Myocyte (in vitro differentiated cells): ENCODE measurements at regions not wholly inside any gene's neighbourhood (a gene's known extent, or its start where the extent isn't known, plus 50 kb on each side); places are given as distances from the start of the nearest gene placed in this dataset.

Experiments used
- DNase-seq: peaks from one replicate; pipeline ENCODE4 v3.0.0-alpha.2; 2012; ENCODE audit warnings: low read depth

DNA sequence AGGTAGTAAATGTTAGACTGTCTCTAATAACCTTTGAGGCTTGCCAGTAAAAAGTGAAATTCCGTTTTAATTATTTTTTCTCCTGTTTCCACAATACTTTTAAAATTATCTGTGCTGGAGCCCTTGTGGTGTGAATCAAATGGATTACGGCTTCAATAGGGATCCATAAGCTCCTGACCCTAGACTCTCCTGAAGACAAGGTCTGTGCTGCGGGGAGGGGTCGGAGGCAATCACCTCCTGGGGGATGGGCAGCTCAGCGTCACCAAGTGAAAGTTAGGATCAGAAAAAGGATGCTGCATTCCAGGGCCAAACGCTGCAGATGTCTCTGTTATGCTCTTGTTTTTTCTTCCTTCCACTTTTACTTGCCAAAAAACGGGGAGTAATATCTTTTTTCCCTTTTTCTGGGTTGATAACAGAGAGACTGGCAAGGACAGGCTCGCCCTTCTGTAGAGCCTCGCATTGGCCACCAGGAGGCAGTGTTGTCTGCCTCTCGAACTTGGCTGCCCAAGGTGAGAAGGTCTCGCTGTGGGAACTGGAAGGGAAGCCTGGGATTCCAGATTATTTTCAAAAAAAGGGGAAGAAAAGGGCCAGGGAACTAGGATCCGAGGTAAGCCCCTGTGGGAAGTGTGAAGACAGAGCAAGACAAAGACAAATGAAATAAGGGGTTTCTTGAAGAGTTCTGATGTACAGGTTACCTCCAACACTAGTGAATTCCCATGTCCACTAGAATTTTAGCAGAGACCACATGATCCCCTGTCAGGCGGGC is 621.9 kb downstream of the ACTR3B start:
- DNase-seq, result no peak

DNA sequence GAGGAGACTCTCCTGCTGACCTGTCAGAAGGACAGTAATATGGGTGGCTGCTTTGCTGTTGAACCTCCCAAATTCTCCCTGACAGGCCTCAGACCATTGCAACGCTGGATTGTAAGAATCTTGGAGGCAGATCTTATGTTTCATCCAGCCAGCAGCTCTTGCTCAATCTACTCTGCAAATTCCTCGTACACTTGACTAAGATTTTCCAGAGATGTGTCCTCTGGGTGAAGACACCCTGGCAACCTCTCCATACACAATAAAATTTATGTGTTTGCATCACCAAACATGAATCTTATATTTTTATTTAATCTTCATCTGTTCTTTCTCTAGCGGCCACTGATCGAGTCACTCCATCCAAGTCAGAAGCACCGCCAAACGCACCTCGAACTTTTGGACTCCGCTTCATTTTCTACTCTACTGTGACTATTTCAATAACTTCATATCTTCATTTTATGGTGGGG is 623.1 kb downstream of the ACTR3B start:
- DNase-seq, result no peak

DNA sequence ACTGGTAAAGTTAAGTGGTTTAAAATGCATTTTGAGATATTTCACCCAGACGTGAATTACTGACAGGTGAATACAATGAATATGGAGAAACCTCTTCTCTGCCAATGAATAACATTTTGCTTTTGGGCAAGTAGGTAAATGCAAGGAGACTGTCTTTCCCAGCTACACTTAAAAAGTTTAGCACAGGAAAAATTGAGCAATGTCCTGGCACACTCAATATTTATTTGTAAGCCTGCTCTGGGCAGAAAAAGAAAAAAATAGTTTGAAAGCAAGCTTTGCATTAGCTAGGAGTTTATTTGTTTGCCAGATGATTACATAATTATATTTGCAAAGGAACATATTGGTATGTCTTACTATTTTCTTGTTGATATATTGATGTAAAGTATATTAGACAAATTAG is 624.2 kb downstream of the ACTR3B start:
- no peak for DNase-seq

DNA sequence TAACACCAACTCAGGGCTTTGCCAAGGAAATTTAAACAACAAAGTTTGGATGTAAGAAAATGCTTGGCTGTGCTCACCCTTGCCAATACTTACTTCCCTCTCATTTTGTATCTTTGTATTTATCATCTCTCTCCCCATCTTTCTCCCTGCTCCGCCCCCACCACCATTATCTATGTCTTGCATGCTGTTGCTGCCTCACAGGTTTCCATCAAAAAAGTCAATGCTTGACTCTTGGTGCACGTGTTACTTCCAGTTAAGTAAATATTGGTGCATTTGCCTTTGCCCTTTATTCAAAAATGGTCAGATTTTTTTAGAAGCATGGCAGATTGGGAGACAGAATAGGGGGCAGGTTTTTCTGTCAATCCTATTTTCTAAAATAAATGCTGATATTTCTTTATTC is 626.0 kb downstream of the ACTR3B start:
- DNase-seq, result no peak

DNA sequence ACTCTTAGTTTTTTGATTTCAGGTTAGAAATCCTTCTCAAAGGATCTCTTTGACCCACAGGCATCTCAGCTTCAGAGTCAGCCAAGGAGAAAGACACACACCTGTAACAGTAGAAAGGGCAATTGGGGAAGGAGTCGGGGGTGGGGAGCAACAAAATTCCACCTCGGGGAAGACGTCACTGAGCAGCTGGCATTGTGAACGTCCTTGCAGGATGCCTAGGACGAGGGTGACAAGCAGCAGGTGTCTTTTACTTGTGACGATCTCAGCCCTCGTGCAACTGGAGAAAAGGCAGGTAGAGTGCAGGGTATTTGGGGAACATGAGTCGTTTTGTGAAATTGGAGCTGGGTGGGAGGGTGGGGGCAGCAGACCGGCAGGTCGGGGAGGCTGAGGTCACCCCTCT is 627.0 kb downstream of the ACTR3B start:
- no peak for DNase-seq

DNA sequence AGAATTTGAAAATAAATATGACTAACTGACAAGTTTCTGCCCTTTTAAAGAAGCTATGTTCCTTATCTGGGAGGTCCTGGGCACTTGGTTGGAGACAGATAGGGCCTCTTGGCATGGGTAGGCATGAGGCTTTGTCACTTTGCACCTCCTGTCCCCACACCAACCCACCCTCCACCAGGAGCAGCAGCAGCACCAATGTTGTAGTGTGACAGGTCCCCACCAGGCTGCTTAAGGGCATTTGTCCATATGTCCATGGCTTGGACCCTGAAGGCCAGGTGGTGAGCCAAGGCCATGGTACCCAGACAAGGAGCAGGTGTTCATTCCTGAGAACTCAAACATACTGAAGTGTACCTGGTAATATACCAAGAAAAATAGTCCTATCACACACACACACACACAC is 629.1 kb downstream of the ACTR3B start:
- DNase-seq, result no peak

DNA sequence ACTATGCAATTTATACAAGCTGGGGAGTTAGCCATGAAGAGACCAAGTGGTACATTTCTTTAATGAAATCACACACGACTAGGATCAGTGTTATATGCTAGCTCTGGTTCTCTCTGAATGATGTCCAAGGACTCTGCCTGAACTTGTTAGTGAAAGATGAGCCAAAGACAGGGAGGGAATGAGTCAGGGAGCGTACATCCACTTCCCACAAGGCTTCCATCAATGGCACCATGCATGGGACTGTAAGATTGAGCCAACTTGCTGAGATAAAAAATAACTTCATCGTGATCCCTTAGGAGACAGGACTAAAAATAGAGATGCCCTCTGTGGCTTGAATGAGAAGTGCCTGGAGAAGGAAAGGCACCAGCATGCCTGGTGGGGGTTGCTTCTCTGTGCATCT is 629.7 kb downstream of the ACTR3B start:
- DNase-seq, result no peak

GRCh38 chr7:153390955-153391354 is 631.4 kb downstream of the ACTR3B start:
- DNase-seq, result no peak

DNA sequence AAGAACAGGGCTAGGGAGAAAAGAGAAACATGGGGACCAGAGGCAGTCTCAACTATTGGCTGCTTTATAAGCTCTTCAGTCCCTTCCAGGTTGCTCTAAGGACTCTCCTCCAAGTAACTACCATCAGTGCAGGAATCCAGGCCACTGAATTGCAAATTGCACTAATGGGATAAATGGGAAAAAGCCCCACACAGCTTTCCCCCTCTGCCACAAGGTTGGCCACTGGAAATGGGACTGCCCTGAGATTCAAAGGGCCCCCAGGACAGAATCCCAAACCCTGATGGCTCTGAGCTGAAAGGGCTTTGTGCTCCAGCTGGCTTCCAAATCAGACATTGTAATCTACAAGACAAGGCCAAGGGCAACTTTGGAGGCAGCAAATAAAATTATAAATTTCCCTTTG is 633.2 kb downstream of the ACTR3B start:
- no peak for DNase-seq

- DNase-seq, result no peak
Observed at GRCh38 chr7:153393666-153394065, 634.1 kb downstream of the ACTR3B start.

DNA sequence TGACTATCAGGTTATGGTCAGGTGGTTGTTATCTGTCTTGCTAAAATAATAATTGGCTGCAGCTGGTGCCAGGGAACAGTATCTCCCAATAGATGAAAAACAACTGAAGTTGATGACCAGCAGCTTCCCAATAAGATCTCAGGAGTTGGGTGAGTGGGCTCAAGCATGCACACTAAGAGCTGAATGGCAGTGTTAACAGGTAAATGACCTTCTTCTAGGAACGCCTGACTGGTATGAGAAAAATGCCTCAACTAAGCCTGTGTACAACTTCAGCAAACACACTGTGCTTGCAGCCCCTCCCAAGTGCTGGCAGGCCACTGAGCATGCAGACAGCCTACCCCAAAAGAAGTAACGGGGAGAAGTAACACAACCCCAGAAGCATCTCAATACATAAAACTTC is 636.9 kb downstream of the ACTR3B start:
- DNase-seq, result no peak

GRCh38 chr7:153397459-153397858 is 637.9 kb downstream of the ACTR3B start:
- no peak for DNase-seq

GRCh38 chr7:153397906-153398305 is 638.4 kb downstream of the ACTR3B start:
- DNase-seq, result no peak

DNA sequence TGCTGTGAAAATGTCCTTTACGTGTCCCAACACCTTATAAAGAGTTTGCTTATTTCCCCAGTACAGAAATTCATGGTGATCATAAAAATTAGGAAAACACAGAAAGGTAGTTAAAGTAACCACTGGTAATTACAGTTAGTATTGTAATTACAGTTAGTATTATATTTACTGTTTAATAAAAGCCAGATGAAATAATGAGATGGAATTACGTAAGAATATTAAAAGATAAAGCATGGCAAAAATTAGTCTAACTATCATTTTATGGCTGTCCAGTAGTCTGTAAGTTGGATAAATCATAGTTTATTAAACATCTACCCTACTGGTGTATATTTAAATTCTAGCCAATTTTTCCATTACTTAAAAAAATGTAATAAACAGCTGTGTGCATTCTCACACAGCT is 638.8 kb downstream of the ACTR3B start:
- DNase-seq, result no peak

DNA sequence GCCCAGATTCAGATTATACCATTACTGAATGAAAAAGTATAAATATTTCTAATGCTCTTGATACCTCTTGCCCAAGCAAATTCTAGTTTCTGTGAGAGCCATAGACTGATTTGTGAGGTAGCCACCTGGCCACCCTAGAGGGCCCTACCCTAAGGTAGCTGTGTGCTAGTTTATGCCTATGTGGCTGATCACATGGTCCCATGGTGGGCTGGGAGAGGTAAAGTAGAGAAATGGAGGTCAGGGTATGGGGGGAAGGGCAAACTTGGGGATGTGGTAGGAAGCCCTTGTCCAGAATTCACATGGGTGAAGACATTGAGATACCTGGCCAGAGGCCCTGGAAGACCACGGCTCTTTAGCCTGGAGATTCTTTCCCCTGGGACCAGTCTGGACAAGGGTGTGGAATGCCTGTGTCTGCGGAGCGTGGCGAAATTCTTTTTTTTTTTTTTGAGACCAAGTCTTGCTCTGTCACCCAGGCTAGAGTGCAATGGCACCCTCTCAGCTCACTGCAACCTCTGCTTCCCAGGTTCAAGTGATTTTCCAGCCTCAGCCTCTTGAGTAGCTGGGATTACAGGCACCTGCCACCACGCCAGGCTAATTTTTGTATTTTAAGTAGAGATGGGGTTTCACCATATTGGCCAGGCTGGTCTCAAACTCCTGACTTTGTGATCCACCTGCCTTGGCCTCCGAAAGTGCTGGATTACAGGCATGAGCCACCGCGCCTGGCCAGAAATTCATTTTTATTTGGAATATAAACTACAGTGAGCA is 639.4 kb downstream of the ACTR3B start:
- DNase-seq, result no peak

- no peak for DNase-seq
Observed at GRCh38 chr7:153399554-153399940, 640.0 kb downstream of the ACTR3B start.

DNA sequence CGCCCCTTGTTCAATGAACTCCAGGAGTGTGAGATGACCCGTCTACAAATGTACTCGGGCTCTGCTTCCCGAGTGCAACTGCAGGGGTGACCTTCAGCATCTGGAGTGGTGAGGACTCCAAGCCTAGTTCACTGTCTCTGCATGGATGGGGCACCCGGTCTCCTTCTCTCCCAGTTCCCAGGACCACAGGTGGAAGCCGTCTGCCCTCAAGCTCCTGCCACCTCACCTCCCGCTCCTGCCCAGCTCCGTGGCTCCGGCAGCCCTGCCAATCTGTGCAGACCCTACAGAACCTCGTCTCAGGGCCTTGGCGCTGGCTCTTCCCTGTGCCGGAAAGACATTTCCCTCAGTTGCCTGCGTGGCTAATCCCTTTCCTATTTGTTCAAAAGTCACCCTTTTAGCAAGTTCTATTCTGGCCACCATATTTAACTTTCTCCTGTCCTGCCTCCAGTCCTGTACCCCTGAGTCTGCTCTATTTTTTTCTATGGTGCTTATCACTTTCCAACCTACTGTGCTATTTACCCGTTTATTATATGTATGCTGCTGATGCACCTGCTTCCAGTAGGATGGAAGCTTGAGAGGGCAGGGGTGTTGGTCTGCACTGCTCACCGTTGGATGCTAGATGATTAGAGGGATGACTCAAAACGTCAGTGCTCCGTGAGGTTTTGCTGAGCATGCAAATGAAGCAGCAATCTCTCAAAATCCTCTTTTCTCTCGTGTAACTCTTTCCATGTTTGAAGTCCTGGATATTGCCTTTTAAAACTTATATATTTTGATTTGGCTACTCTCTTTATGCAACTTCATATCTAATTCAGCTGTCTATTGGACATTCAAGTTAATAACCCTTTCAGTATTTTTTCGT is 641.4 kb downstream of the ACTR3B start:
- no peak for DNase-seq

DNA sequence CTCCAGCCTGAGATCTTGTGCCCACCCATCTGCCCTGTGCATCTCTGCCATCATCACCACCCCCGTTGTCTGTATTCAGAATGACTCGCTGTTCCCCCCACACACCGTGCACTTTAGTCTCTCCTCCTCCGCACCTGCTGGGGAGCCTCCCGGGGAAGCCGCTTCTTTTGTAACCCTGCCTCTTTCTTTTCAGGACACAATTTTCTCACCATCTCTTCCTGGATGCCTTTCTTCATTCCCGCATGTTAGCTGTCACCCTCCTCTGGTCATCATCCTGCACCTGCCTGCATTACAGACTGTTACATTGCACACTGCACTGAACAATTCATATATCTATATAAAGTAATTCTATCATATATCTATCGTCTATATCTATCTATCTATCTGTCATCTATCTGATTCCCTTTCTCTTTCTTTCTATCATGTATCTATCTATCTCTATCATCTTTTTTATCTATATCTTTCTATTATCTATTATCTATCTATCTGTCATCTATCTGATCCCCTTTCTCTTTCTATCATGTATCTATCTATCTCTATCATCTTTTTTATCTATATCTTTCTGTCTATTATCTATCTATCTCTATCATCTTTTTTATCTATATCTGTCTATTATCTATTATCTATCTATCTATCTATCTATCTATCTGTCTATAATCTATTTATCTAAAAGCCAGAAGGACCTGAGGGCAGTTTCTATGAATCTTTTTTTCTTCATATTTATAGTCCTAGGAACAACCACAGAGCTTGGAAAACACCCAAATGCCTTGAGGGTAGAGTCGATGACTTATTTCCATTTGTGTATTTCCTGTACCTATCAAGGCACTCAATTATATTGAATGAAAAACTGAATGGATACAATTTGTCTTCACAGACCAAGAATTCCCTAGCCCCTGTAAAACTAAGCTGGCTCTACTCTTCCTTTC is 642.5 kb downstream of the ACTR3B start:
- no peak for DNase-seq

DNA sequence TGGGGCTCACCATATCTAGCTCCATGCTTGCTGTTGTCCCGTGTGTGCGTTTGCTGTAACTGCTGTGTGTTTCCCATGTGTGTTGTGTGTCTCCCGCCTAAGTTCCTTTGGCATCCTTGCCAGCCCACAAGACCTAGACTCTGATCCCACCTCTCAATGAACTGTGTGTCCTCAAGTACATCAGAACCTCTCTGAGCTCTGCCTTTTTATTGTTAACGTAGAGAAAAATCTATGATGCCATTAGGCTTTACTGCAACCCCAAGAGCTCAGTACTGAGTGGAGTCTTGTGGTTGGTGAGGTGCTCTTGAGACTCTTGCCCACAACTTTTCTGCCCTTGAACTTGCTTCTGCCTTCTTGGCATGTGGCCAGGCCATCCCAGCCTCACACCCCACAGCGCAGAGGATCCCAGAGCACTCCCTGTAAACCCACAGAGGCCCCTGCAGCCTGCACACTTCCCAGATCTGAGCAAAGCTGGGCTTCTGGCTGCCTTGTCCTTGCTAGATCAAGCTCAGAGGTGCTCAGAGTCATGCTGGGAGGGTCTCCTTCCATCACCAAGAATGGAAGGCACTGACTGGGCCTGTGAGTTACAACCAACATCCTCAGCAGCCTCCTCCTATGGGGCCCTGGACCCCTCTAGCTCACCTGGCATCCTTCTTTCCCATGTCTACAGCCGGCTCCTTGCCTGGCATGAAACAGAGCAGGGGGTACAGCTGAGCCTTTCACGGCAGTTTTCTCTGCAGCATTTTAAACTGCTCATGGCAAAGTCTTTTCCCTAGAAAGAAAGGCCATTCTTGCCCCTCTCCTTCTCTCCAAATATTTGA is 643.4 kb downstream of the ACTR3B start:
- no peak for DNase-seq

DNA sequence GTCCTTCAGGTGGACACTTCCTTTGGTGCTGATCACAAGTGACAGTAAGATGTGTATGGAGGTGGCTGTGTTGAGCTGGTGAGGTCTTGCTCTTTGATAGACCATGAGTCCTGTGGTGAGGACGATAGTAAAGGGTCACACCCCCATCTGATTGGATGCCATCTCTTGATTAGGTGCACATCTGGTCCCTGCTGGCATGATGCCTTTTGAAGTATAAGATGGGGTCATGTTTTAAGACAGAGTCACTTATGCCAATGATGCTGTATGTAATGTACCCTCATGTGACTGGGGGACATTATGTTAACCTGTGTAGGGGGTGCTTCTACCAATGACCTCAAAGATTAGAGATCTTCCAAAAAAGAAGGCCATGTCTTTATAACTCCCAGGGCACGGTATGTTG is 644.6 kb downstream of the ACTR3B start:
- no peak for DNase-seq
